CD4-positive, alpha-beta T cell treated with Interleukin-4 for 1 hour (primary cell): ENCODE measurements at regions not wholly inside any gene's neighbourhood (a gene's known extent, or its start where the extent isn't known, plus 50 kb on each side); places are given as distances from the start of the nearest gene placed in this dataset.

Experiments
- DNase-seq, 2 donors: peaks; one replicate each; pipeline ENCODE4 v3.0.0-alpha.2; 2020 to 2022

GRCh38 chr22:46079093-46079860 is 71.0 kb upstream of the PPARA start:
- DNase-seq, result no peak

GRCh38 chr22:46079861-46080821 is 70.2 kb upstream of the PPARA start:
- no peak for DNase-seq

DNA sequence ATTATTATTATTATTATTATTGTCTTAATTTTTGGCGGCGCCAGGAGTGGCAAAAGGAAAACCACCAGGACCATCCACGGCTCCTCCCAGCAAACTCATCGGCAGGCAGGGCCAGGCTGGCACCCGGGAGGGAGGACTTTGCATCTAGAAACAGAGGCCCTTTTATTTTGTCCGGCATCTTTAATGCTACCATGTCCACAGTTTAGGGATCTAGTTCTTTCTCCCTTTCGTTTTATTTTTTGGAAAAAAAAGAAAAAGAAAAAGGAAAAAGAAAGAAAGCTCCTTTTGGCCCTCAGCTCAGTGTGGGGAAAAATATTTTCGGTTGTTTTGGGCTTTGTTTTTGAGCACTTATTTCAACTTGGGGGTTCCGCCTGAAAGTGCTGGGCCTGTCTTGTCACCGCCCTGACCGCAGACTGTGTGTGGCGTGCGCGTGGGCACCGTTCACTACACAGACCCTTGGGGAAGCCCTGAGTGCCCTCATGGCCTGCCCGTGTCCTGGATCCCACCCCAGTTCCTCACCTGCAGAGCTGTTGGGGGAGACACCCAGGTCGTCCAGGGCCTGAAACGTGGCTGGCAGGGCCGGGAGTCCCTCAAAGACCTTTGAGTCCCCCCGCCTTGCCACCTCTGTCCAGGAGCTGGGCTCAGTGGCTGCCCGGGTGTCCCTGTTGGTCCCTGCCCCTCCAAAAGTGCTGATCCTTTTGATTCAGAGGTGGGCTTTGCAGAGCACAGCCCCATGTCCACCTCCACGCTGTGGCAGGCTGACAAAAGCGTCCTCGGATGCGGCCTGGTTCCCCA is 69.1 kb upstream of the PPARA start:
- DNase-seq, result no peak

- DNase-seq, result no peak
These were observed 68.5 kb upstream of the PPARA start for GRCh38 chr22:46081831-46082210.

- no peak for DNase-seq
These were observed 67.7 kb upstream of the PPARA start for GRCh38 chr22:46082633-46083032.

DNA sequence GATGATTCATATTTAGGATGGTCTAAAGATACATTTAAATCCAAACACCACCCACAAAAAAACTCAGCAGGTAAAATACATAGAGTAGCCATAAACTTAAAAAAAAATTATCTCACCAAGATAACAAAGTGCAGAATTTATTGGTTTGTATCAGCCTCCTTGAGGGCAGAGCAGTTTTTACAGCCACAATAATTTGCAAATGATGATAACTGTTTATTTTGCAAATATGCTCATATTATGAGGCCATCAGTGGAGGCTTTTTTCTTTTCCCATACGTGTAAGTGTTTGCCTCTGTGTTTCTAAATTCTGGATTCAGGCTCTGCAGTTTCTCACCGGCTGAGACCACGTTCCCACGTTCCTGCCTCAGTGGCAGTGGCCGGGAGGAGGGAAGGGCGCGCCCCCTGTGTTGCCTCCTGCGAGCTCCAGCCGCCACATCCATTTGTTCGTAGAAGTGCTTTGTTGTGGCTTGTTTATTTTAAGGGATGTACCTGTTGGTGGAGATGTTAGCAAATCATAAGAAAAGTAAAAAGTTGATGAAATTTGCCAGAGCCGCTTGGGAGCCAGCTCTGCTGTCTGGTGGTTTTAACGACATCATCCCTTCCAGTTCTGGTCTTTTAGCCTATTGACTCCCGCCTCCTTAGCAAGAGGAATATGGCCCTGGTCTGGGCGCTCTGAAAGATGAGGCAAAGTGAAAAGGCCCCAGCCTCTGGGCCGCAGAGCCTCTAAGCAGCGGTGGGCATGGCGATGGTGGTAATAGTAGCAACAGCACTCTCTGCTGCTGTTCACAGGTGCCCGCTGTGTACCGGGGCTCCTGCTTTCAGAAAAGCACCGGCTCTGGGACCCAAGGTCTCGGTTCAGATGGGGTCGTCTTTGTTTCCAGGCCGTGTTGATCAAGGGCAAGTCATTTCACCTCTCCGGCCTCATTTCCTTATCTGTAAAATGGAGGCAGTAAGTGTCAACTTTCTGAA is 66.7 kb upstream of the PPARA start:
- no peak for DNase-seq

- no peak for DNase-seq
These were observed 66.0 kb upstream of the PPARA start for GRCh38 chr22:46084376-46084775.

DNA sequence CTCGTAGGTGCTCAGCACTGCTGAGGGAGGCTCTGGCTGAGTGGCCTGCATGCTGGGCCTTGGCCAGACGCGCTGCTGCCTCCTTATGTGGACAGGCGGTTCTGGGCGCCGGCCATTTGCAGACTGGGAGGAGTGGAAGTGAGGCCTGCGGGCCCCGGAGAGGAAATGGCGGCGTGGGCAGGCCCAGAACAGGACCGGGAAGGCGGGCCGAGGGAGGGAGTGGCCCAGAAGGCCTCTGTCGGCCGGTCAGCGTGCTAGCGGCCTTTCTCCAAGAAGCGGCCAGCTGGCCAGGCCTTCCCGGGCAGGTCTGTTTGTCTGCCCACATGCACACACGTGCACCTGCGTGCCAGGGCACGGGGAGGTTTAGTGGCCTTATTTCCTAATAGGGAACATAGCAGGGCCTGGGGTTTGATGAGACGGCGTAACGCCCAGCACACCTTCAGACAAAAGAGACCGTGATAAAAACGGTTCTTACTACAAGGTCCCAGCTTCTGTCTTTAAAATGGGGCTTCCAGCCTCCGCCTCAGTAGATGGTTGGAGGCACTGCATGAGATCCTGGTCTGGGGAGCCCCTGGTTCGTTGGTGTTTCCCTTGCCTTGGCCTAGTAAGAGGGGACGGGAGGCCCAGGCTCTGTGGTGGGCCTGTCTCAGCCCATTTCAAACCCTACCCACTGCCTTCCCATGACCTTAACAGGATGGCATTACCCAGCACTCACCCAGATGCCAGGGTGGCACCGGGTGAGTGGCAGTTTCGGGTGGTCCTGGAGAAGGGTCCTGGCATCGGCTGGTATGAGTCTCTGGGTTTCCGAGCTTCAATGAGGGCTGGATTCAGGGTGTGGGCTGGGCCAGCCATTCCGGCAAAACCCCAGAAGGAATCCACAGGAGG is 65.1 kb upstream of the PPARA start:
- DNase-seq, result no peak

DNA sequence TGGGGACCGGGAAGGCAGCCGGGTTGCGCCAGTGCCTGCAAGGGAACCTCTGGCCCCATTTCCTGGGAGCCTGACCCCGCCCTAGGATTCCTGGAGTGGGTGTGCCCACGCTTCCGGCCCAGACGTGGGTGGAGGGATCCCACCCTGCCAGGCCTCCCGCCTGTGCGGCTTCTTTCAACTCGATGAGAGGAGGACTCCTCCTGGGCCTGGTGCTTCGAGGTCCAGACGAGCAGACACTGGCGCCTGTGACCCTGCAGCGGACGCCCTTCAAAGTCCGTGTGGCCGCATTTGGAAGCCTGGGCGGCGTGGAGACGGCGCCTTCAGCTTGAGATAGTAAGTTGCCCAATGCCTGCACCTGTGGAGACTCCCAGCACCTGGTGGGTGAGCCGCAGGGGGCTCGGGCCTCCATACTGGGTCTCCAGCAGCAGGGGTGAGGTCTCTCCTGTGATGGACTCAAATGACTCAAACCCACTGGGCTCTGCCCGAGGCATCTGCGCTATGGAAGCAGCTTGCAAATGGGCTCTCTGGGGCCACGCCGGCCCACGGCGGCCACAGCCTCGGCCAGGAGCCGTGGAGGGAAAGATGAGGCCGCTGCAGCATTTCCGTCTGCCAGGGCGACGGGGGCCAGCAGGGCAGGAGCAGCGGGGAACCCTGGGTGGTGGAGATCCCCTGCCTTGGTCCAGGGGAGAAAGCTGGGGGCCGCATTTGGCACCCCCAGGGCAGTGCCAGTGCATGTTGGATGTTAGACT is 64.3 kb upstream of the PPARA start:
- DNase-seq, result no peak

DNA sequence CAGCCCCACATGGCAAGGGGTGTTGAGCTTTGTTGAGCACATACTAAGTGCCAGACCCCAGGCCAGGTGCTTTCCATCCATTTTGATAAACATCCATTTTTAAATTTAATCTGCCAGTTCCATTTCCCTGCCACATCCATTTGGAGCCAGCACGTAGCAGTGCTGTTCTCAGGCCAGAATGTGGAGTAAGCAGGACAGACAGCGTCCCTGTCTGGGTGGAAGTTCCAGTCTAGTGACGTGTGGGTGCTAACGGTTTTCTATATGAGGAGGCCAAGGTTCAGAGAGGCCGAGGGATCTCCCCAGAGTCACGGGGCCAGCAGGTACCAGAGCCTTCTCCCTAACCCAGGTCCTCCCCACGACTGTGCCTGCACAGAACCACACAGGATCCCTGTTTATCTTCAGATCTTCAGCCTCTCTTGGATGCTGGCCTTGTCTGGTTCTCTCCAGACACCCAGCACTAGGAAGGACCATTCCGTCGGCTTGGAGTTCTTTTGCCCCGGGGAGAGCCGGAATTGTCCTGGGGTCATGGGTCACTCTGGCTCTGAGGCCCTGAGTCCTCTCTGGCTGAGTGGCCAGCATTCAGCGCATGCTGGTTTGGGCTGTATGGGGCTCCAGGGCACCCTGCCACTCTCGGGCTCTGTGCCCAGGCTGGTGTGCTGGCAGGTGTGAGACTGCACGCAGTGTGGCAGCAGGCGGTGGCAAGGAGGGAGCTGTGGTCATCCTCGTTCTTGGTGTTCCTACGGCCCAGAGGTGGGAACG is 63.6 kb upstream of the PPARA start:
- no peak for DNase-seq

DNA sequence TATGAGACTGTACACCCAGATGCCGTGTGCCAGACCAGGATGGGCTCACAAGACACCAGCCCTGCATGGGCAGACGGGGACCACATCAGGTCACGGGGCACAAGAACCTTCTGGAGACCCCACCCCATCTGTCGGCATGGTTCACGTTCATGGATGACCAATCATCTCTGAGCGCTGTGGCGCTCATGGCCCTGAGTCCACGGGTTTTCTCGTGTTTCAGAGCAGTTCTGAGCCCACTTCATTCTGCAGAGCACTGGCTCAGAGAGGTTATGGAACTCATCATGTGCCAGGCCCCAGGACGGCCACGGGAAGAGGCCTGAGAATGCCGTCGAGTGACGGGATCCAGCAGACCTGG is 63.0 kb upstream of the PPARA start:
- no peak for DNase-seq

GRCh38 chr22:46087816-46088277 is 62.5 kb upstream of the PPARA start:
- no peak for DNase-seq

DNA sequence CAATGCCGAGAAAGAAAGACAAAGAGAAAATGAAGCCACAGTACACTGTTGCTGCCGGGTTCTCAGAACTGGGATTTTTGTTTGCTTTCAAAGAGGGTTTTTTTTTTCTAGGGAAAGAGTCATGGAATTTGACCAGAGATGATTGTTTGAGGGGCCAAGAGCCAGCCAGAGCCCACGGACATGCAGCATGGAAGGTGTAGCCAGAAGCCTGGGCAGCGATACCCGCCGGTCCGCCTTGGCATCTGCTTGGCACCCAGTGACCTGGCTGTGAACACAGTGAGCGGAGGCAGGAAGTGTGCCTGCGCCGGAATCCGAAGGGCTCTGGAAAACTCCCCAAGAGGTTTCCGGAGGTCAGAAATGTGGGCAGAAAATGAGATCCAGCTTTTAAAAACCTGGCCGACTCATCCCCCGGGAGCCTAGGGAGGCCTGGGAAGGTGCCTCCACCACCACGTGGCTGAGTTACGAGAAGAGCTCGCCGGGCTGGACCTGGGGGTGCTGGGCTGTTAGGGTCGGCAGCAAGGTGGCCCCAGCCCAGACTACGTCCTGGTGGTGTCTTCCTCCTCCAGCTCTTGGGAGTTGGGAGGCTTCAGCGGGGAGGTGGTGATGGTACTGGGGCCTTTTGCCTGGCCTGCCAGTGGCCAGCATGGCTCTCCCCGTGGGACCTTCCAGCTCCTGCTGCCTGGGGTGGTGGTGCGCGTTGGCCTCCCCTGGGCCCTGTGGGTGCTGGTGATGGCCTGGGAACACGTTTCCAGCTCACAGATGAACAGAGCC is 61.6 kb upstream of the PPARA start:
- DNase-seq, result no peak

DNA sequence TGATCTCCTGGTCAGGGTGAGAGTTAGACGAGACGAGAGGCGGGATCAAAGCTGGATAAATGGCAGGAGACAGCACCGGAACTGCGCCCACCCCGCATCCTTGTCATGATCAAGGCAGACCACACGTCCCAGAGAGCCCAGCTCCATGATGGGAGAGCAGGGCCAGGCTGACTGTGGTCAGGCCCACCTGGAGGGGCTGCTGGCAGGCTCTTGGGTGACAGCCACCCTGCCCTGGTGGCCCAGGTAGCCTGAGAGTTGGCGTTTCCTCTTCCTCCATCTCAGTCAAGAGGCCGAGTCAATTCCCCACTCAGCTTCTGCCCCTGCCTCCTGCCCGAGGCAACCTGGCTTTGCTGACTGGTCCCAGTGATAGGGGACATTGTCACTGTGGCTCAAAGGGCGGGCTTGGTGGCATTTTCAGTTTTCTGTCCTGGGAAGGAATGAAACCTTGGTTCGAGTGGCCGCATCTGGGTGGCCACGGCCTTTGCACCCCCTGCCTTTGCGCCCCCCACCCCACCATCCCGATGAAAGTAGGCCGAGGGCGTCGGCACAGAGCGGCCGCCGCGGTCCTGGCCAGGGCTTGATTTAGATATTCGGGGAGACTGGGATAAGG is 60.8 kb upstream of the PPARA start:
- DNase-seq, result no peak

DNA sequence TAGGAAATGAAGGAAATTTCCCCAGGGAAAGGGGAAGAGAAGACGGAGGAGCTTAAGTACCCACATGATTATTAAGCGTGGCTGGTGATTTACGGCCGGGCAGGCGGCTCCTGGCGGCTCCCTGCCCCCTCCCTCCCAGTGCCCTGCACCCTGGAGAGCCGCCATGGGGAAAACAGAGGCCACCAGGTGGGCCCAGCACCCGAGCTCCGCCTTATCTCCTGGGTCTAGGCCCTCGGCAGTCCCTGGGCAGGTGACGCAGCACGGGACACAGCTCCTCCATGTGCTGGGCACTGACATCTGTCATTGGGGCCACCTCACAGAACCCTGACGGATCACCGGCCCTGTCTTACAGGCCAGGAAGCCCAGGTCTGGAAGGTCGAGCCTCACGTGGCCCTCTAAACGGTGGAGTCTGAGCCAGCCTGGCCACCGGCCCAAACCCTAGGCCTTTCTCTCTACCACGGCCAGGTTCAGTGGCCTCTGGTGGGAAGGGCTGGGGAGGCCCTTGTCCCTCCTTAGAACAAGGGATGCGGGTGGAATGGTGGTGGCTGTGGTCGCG is 60.2 kb upstream of the PPARA start:
- DNase-seq, result no peak

DNA sequence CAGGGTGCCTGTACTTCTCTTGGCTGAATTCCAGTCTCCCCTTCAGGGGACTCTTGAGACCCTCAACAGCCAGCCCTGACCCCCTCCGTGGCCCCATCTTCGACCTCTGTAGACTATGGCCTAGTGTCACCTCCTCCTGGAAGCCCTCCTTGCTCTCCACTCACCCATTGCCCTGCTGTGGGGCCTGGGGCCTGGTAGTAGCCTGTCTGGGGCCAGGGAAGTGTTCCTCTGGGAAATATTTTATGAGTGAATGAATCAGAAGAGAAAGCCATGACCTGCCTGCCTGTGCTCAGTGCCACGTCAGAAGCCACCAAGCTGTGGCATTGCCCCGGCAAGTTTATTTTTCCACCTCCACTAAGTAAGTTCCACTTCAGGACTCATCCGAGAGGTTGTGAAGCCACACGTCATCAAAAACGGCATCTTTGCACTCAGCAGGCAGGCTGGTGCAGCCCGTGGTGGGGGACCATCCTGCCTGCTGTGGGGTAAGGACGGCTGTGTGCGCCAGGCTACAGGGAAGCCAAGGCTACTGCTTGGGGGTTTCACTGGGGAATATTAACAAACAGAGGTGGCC is 59.6 kb upstream of the PPARA start:
- DNase-seq, result no peak

DNA sequence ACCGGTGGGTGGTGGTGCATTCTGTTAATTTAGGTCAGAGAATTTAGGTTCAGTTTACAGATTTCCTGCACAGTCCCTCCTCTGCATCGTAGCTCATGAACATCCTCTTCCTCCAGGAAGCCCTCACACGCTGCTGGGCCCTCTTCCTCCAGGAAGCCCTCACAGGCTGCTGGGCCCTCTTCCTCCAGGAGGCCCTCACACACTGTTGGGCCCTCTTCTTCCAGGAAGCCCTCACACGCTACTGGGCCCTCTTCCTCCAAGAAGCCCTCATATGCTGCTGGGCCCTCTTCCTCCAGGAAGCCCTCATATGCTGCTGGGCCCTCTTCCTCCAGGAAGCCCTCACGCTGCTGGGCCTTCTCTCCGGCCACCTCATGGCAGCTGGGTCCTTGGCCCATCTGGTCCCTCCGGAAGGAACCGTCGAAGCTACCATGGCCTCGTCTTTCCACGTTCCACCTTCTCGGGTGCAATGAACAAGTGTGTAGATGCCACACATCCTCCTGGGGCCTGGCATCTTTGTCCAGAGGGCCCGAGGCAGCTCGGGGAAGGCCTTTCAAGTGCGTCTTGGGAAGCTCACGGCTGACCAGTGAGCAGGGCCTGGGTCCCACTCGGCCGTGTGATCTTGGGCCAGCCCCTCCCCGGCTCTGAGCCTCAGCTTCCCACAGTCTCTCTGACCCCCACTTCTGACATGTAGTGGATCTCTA is 58.9 kb upstream of the PPARA start:
- DNase-seq, result no peak
